GM12878 (cell line): ENCODE measurements at regions not wholly inside any gene's neighbourhood (a gene's known extent, or its start where the extent isn't known, plus 50 kb on each side); places are given as distances from the start of the nearest gene placed in this dataset.
"Not testable (repeated sequence)": the region's sequence is repeated elsewhere in the genome, so short reads cannot be mapped to it uniquely, and the experiment has no call there.

ENCODE experiments used
- ATAC-seq: fragments of 200-7000 bp; cut with Tn5 transposase; 3 replicates; pipeline ENCODE4 v1.9.1; 2020; ENCODE audit warnings: mild to moderate bottlenecking, moderate library complexity
- BruUV-seq: library from RNA; stranded (reverse); fragments of 400-500 nt; replicated peaks from 2 replicates; lab custom pipeline; 2021; lab: Mats Ljungman, UMichigan
- CTCF ChIA-PET: fragments of 300-600 bp; sonication (Branson Sonifier 250); formaldehyde crosslinking; extraction: SDS; loops from one replicate; lab custom pipeline; 2021; ENCODE audit warnings: inconsistent platforms; lab: Yijun Ruan, JAX
- POLR2A ChIA-PET: fragments of 350-600 bp; formaldehyde crosslinking; extraction: SDS; loops from one replicate; lab custom pipeline; 2021; ENCODE audit warnings: inconsistent platforms; lab: Charles Lee
- RAD21 ChIA-PET: fragments of 300-600 bp; sonication (Branson Sonifier 250); formaldehyde crosslinking; loops from one replicate; lab custom pipeline; 2023; ENCODE audit warnings: antibody characterized with exemption; ENCODE audit not compliant: unreplicated experiment; lab: Charles Lee
- SMC1A ChIA-PET: fragments of 300-600 bp; sonication (Branson Sonifier 250); formaldehyde crosslinking; loops from one replicate; lab custom pipeline; 2023; ENCODE audit not compliant: unreplicated experiment, uncharacterized antibody; lab: Charles Lee
- DNase-seq: peaks from one replicate; pipeline ENCODE4 v3.0.0-alpha.2; 2011; ENCODE audit warnings: low read depth, low spot score
- FAIRE-seq: peaks from 3 replicates; lab custom pipeline; 2011; peaks lifted over from hg19 to GRCh38; lab: Jason Lieb, UNC
- H2AFZ ChIP-seq: 2 replicates; pipeline ENCODE4 v1.6.0; 2011; ENCODE audit warnings: low read depth, low read length, control low read depth; ENCODE audit not compliant: control insufficient read depth
- H3K27ac ChIP-seq: 2 replicates; pipeline ENCODE4 v1.5.1; 2011; ENCODE audit warnings: control low read depth; ENCODE audit not compliant: control insufficient read depth, insufficient read depth
- H3K27me3 ChIP-seq, 2 experiments: replicated peaks in 1 of 2; 2 replicates each; pipeline versions ENCODE4 v1.6.0 to v1.6.1; 2011; ENCODE audit warnings: low read length in 1 of 2; ENCODE audit not compliant: control insufficient read depth in 2 of 2, insufficient read depth in 2 of 2
- H3K36me3 ChIP-seq, 2 experiments: 2 replicates each; pipeline ENCODE4 v1.5.1; 2011; ENCODE audit warnings: low read length in 1 of 2; ENCODE audit not compliant: control insufficient read depth in 2 of 2, insufficient read depth in 2 of 2
- H3K4me1 ChIP-seq: 2 replicates; pipeline ENCODE4 v1.6.1; 2011; ENCODE audit warnings: mild to moderate bottlenecking, low read length, moderate library complexity, mixed read lengths; ENCODE audit not compliant: control insufficient read depth, insufficient read depth
- H3K4me2 ChIP-seq: 2 replicates; pipeline ENCODE4 v1.6.0; 2011; ENCODE audit warnings: control low read depth; ENCODE audit not compliant: control insufficient read depth, insufficient read depth
- H3K4me3 ChIP-seq: fragments of 200-600 bp; sonication (generic); 2 replicates; pipeline ENCODE4 v1.5.1; 2016
- H3K79me2 ChIP-seq: 2 replicates; pipeline ENCODE4 v1.6.0; 2011; ENCODE audit warnings: low read length; ENCODE audit not compliant: control insufficient read depth, insufficient read depth
- H3K9ac ChIP-seq: 2 replicates; pipeline ENCODE4 v1.8.0; 2011; ENCODE audit warnings: low read length, control low read depth, mixed read lengths; ENCODE audit not compliant: control insufficient read depth, insufficient read depth
- H3K9me3 ChIP-seq: replicated peaks from 3 replicates; pipeline ENCODE4 v1.5.1; 2011; ENCODE audit warnings: mild to moderate bottlenecking, low read length; ENCODE audit not compliant: control insufficient read depth, insufficient read depth
- H4K20me1 ChIP-seq: 2 replicates; pipeline ENCODE4 v1.6.0; 2011; ENCODE audit not compliant: control insufficient read depth, insufficient read depth
- WGBS: methylation state at CpG from one replicate; pipeline ENCODE4 v1.1.6; 2016; ENCODE audit warnings: low lambda C conversion rate; ENCODE audit not compliant: insufficient replicate concordance, insufficient coverage; ENCODE audit errors: missing lambda C conversion rate; 5-methylcytosine and 5-hydroxymethylcytosine counted together
- in situ Hi-C: fragments of 300-500 bp; cut with MboI; formaldehyde crosslinking; loops from 9 replicates; pipeline ENCODE4 v1.14.3; 2018; ENCODE audit warnings: mixed read lengths
- intact Hi-C: fragments of 100-400 bp; cut with micrococcal nuclease; formaldehyde crosslinking; loops from one replicate; pipeline ENCODE4 v1.14.2; 2022; ENCODE audit not compliant: unreplicated experiment
- TF ChIP-seq, protein P1 (sequence below): IDR thresholded peaks from 2 replicates; pipeline ENCODE4 v1.6.1; 2011; ENCODE audit warnings: borderline replicate concordance, low read depth, mild to moderate bottlenecking, moderate library complexity, low read length; ENCODE audit not compliant: insufficient read depth, poor library complexity, severe bottlenecking
- TF ChIP-seq, protein P2 (sequence below): IDR thresholded peaks from 2 replicates; pipeline ENCODE4 v1.6.1; 2012; ENCODE audit warnings: low read length, inconsistent platforms

DNA sequence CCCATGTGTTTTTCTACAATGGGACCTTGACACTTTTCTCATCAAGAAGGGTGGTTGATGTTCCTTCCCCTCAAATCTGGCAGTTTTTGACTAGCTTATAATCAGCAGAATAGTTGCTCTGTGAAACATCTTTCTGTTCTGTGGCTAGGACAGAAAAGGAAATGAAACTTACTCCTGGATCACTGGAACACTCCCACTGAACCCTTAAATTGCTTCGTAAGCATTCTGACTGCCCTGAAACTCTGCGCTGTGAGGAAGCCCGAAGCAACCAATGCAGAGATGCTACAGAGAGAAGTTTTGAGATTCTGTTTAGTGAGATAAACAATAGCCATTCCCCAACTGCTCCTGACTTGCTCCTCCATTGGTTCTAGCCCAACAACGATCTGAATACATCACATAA is 602.2 kb downstream of the CENPC start (continued):
- TF ChIP-seq, protein P1, sequence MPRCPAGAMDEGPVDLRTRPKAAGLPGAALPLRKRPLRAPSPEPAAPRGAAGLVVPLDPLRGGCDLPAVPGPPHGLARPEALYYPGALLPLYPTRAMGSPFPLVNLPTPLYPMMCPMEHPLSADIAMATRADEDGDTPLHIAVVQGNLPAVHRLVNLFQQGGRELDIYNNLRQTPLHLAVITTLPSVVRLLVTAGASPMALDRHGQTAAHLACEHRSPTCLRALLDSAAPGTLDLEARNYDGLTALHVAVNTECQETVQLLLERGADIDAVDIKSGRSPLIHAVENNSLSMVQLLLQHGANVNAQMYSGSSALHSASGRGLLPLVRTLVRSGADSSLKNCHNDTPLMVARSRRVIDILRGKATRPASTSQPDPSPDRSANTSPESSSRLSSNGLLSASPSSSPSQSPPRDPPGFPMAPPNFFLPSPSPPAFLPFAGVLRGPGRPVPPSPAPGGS: no peak
- TF ChIP-seq, all 136 proteins: peak for 0

DNA sequence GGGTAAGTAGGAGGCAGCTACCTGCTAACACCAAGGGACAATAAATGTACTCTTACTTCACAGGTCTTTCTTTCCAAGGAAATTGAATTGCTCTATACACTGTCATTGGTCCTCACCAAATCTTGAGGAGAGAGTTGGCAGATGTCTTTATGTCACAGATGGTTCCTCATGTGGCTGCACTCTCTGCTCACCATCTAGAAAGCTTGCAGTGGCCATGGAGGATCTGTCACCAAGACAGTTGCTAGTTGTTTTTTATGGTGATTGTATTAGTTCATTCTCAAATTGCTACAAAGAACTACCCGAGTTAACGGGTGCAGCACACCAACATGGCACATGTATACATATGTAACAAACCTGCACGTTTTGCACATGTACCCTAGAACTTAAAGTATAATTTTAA is 613.3 kb downstream of the CENPC start:
- H3K4me3 ChIP-seq, H3K27ac ChIP-seq, H3K79me2 ChIP-seq, CTCF ChIA-PET, DNase-seq, H3K27me3 ChIP-seq, H3K9ac ChIP-seq, H3K36me3 ChIP-seq, intact Hi-C loops, RAD21 ChIA-PET, POLR2A ChIA-PET, H3K9me3 ChIP-seq, BruUV-seq, ATAC-seq, FAIRE-seq, in situ Hi-C loops, H4K20me1 ChIP-seq, SMC1A ChIA-PET, H3K4me1 ChIP-seq, H2AFZ ChIP-seq, H3K4me2 ChIP-seq: not testable (repeated sequence)
- 56% methylated on average over 3 of the region's 3 CpGs for WGBS

DNA sequence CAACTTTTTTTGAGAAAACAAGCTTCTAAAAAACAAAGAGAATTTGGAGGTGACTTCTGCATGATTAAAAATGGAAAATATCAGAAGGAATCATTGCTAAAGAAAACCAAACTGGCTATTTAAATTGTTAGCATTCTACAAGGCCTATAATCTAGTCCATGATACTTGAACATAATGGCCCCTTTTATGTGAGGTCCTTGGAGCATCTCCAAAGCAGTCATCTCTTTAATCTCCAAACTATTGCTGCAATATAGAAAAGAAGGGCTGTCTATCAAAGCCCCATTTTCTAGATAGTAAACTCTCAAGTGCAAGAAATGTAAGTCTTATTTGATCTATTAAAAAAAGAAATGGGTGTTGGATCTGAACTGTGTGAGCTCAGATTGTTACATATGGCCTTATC is 615.1 kb downstream of the CENPC start:
- Histone ChIP-seq H4K20me1 (no peaks in the 10 kb centered on the region), H3K4me1 (no peaks in the 10 kb centered on the region), H3K4me2 (no peak overlapping the region), H3K79me2 (no peaks in the 10 kb centered on the region), H3K9ac (no peak overlapping the region), H3K36me3 (no peaks in the 10 kb centered on the region), H3K9me3 (no peaks in the 10 kb centered on the region), H3K27me3 (no peaks in the 10 kb centered on the region), H3K27ac (no peak overlapping the region), H3K4me3 (no peak overlapping the region), H2AFZ (no peak overlapping the region)
- BruUV-seq: no TSS peak
- TF ChIP-seq, protein P2, sequence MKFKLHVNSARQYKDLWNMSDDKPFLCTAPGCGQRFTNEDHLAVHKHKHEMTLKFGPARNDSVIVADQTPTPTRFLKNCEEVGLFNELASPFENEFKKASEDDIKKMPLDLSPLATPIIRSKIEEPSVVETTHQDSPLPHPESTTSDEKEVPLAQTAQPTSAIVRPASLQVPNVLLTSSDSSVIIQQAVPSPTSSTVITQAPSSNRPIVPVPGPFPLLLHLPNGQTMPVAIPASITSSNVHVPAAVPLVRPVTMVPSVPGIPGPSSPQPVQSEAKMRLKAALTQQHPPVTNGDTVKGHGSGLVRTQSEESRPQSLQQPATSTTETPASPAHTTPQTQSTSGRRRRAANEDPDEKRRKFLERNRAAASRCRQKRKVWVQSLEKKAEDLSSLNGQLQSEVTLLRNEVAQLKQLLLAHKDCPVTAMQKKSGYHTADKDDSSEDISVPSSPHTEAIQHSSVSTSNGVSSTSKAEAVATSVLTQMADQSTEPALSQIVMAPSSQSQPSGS: no peak
- FAIRE-seq: no peak
- in situ Hi-C loops (no loop called here), intact Hi-C loops (no loop called here)
- ChIA-PET POLR2A (no interaction called here), CTCF (no interaction called here), RAD21 (no interaction called here), SMC1A (no interaction called here)
- no peak for DNase-seq
- ATAC-seq: no peak
